ENCODE measurements at regions not wholly inside any gene's neighbourhood (a gene's known extent, or its start where the extent isn't known, plus 50 kb on each side); places are given as distances from the start of the nearest gene placed in this dataset.

GRCh38 chr6:156033598-156033997 is 578.0 kb upstream of the NOX3 start:
- Histone ChIP-seq H3K36me3 (ENCODE audit: control insufficient read depth in 1 of 2, insufficient read depth in 2 of 2, low read length in 2 of 2) (no peaks in the 10 kb centered on the region), H2AFZ (ENCODE audit: low read depth, low read length, poor library complexity, severe bottlenecking) (no peak overlapping the region), H3K4me3 (replicated peaks in 1 of 2; ENCODE audit: low read depth in 1 of 2, low read length in 2 of 2) (no peak overlapping the region), H3K79me2 (ENCODE audit: insufficient read depth, low read length) (no peaks in the 10 kb centered on the region), H4K20me1 (ENCODE audit: insufficient read depth) (no peaks in the 10 kb centered on the region), H3K9ac (ENCODE audit: low read length) (no peak overlapping the region), H3K4me1 (ENCODE audit: control insufficient read depth in 1 of 2, insufficient read depth in 2 of 2, low read length in 2 of 2) (no peaks in the 10 kb centered on the region), H3K9me3 (ENCODE audit: control insufficient read depth in 1 of 2, insufficient read depth in 1 of 2, low read depth in 1 of 2, low read length in 2 of 2) (no peaks in the 10 kb centered on the region), H3K27ac (ENCODE audit: low read depth, low read length) (no peak overlapping the region), H3K4me2 (ENCODE audit: low read length) (no peak overlapping the region), H3K9me2 (ENCODE audit: insufficient read depth) (no peaks in the 10 kb centered on the region), H3K27me3 (ENCODE audit: insufficient read depth, low read length) (no peaks in the 10 kb centered on the region)
- no TSS peak for BruUV-seq (replicated peaks)
- ChIA-PET POLR2A (no interaction called here), CTCF (no interaction called here), RAD21 (ENCODE audit: low non-redundant PET in 1 of 2, low total read pairs in 2 of 2, uncharacterized antibody in 2 of 2, unreplicated experiment in 2 of 2) (no interaction called here)
- ATAC-seq (no peak), DNase-seq (ENCODE audit: low read depth, low spot score) (no peak)
- intact Hi-C loops (cut with micrococcal nuclease): no loop called here
- TF ChIP-seq SIN3A (IDR thresholded peaks at IDR 0.05; ENCODE audit: low read depth): no peak
- TF ChIP-seq ELF1 (IDR thresholded peaks at IDR 0.05; ENCODE audit: borderline replicate concordance, low read depth): no peak
- no peak for TF ChIP-seq CTCF (IDR thresholded peaks at IDR 0.05 in 2 of 3, conservative IDR thresholded peaks at IDR 0.05 in 1 of 3; ENCODE audit: borderline replicate concordance in 1 of 3, insufficient read depth in 1 of 3, low read depth in 2 of 3, low read length in 2 of 3)
- no peak for TF ChIP-seq CBX3 (IDR thresholded peaks at IDR 0.05; ENCODE audit: low read depth)
- TF ChIP-seq, protein P1, sequence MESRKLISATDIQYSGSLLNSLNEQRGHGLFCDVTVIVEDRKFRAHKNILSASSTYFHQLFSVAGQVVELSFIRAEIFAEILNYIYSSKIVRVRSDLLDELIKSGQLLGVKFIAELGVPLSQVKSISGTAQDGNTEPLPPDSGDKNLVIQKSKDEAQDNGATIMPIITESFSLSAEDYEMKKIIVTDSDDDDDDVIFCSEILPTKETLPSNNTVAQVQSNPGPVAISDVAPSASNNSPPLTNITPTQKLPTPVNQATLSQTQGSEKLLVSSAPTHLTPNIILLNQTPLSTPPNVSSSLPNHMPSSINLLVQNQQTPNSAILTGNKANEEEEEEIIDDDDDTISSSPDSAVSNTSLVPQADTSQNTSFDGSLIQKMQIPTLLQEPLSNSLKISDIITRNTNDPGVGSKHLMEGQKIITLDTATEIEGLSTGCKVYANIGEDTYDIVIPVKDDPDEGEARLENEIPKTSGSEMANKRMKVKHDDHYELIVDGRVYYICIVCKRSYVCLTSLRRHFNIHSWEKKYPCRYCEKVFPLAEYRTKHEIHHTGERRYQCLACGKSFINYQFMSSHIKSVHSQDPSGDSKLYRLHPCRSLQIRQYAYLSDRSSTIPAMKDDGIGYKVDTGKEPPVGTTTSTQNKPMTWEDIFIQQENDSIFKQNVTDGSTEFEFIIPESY (IDR thresholded peaks at IDR 0.05; ENCODE audit: extremely low read depth, insufficient replicate concordance, low read length): no peak
- no peak for TF ChIP-seq SRF (IDR thresholded peaks at IDR 0.05; ENCODE audit: low read depth)
- TF ChIP-seq FOSL1 (IDR thresholded peaks at IDR 0.05; ENCODE audit: low read depth): no peak
- no peak for TF ChIP-seq ATF3 (IDR thresholded peaks at IDR 0.05)
- no peak for TF ChIP-seq TCF7L2 (IDR thresholded peaks at IDR 0.05; ENCODE audit: borderline replicate concordance, extremely low read depth, insufficient read depth, insufficient read length)
- TF ChIP-seq, protein P2, sequence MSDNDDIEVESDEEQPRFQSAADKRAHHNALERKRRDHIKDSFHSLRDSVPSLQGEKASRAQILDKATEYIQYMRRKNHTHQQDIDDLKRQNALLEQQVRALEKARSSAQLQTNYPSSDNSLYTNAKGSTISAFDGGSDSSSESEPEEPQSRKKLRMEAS (IDR thresholded peaks at IDR 0.05): no peak
- no peak for TF ChIP-seq POLR2AphosphoS5 (IDR thresholded peaks at IDR 0.05; ENCODE audit: low read depth, low read length)
- no peak for TF ChIP-seq SP1 (IDR thresholded peaks at IDR 0.05; ENCODE audit: low read depth)
- no peak for TF ChIP-seq EGR1 (IDR thresholded peaks at IDR 0.05; ENCODE audit: low read depth)
- TF ChIP-seq ZFX (IDR thresholded peaks at IDR 0.05): no peak
- no peak for TF ChIP-seq POLR2A (IDR thresholded peaks at IDR 0.05; ENCODE audit: borderline replicate concordance, extremely low read depth, insufficient read depth, insufficient read length)
- no peak for TF ChIP-seq YY1 (IDR thresholded peaks at IDR 0.05; ENCODE audit: extremely low read depth, insufficient replicate concordance, low read depth, low read length)
- TF ChIP-seq ZNF274 (IDR thresholded peaks at IDR 0.05; ENCODE audit: low read depth, low read length): no peak
